DOHH2 (cell line): ENCODE measurements at regions not wholly inside any gene's neighbourhood (a gene's known extent, or its start where the extent isn't known, plus 50 kb on each side); places are given as distances from the start of the nearest gene placed in this dataset.

Source experiments
- EZH2phosphoT487 ChIP-seq: fragments of 200-600 bp; sonication (generic); IDR thresholded peaks from 2 replicates; pipeline ENCODE4 v1.6.1; 2017; ENCODE audit warnings: borderline replicate concordance, mild to moderate bottlenecking, antibody characterized with exemption, low read length, moderate library complexity, mixed read lengths
- TF ChIP-seq, protein P1 (sequence below): fragments of 200-600 bp; sonication (generic); IDR thresholded peaks from one replicate; pipeline ENCODE4 v1.5.1; 2014; ENCODE audit warnings: antibody characterized with exemption, mild to moderate bottlenecking, low read depth, low read length; ENCODE audit not compliant: poor library complexity, severe bottlenecking

DNA sequence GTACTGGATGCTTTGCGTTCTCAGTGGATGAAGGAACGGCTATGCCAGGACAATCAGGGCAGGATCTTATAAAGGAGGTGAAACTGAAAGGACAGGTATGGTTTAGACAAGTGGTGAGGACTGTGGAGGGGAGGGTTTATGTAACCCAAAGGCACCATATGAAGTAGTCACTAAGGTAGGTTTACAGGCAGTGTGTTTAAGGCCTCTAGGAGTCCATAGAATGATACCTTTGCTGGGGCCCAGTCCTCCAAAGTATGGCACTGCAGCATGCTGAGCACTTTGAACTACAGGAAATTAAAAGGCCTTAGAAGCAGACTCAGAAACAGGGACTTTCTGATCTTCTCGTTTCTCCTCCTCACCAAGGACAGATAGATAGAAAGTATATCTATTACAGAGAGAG lies 304.7 kb upstream of the USP25 start:
- TF ChIP-seq, protein P1, sequence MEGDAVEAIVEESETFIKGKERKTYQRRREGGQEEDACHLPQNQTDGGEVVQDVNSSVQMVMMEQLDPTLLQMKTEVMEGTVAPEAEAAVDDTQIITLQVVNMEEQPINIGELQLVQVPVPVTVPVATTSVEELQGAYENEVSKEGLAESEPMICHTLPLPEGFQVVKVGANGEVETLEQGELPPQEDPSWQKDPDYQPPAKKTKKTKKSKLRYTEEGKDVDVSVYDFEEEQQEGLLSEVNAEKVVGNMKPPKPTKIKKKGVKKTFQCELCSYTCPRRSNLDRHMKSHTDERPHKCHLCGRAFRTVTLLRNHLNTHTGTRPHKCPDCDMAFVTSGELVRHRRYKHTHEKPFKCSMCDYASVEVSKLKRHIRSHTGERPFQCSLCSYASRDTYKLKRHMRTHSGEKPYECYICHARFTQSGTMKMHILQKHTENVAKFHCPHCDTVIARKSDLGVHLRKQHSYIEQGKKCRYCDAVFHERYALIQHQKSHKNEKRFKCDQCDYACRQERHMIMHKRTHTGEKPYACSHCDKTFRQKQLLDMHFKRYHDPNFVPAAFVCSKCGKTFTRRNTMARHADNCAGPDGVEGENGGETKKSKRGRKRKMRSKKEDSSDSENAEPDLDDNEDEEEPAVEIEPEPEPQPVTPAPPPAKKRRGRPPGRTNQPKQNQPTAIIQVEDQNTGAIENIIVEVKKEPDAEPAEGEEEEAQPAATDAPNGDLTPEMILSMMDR = no peak
- no peak for TF ChIP-seq EZH2phosphoT487
